Gastrocnemius medialis (tissue), 4 donors: ENCODE measurements at regions not wholly inside any gene's neighbourhood (a gene's known extent, or its start where the extent isn't known, plus 50 kb on each side); places are given as distances from the start of the nearest gene placed in this dataset.

ENCODE experiments used
- CTCF ChIP-seq, 5 experiments: fragments of 450-650 bp in 3 of 5; fragments of 200-600 bp in 2 of 5; sonication (generic) in 2 of 5; IDR thresholded peaks in 4 of 5; conservative IDR thresholded peaks in 1 of 5; 1 replicate in 4 of 5; 2 replicates in 1 of 5; pipeline ENCODE4 v1.5.1; 2016 to 2019; ENCODE audit warnings: antibody characterized with exemption in 5 of 5, mild to moderate bottlenecking in 3 of 5, moderate library complexity in 3 of 5
- POLR2A ChIP-seq, 2 donors: fragments of 450-650 bp; IDR thresholded peaks; one replicate each; pipeline ENCODE4 v1.6.1; 2017; ENCODE audit warnings: antibody characterized with exemption in 2 of 2, mild to moderate bottlenecking in 2 of 2, moderate library complexity in 2 of 2

- TF ChIP-seq POLR2A (IDR thresholded peaks at IDR 0.05) (no peak), CTCF (IDR thresholded peaks at IDR 0.05 in 4 of 5, conservative IDR thresholded peaks at IDR 0.05 in 1 of 5) (no peak)
Observed at GRCh38 chr10:22770270-22770669, 55.9 kb upstream of the PIP4K2A start.
